ENCODE measurements at regions not wholly inside any gene's neighbourhood (a gene's known extent, or its start where the extent isn't known, plus 50 kb on each side); places are given as distances from the start of the nearest gene placed in this dataset.

DNA sequence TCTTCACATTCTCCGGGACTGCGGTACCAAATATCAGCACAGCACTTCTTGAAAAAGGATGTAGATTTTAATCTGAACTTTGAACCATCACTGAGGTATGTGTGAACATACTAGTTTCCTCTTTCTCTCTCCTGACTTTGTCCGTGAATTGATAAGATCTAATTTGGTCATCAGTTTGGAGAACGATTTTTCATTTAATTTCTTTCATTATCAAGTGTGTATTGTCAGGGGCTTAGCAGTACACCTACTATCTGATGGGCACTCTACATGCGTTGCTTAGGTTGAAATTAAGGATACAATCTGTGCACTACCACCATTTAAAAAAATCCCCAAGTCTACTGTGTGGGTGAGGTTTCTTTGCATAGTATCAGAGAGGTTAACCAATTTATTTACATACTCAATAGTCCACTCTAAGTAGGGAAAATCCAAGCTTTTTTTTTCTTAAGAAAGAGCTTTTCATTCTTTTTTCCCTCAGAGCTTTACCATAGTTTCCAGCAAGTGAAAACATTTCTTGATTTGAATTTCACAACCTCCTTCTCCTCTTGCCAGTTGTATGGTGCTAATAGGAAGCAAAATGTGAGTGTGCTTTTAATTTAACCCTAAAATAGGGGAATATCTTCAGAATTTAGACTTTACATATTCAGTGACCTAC is 105.4 kb upstream of the ESR1 start:
- no peak for DNase-seq

DNA sequence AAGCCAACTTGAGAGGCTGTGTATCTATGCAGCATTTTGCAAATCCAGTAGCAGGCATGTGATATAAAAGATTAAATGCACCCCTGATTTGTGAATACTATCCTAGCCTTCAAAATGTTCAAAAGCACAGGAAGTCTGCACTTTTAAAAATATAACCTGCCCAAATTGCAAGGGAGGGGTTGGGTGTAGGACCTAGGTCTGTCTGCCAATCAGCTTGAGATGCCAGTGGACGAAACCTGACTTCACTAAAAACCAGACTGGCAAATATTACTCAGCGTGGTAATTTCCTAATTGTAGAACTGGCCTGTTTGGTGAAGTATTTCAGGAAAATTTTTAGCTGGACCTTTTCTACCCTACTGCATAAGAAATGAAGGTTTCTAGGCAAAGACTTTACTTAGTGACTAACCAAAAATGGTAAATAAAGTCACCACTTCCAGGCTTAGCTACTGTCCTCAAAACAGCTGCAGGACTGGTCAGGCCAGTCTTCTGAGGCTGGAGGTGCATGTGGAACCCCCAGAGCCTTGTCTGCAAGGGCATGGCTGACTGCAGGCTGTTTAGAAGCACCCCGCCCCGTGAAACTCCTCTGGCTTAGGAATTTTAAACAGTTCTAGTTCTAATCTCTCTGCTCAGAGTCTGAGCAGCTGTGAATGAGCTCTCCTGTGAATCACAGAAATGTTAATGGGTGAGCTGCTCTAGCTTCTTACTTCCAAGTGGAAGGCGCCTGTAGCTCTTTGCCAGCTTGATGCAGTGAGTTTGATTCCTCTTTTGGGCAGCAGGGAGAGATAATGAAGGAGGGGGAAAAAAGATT is 104.4 kb upstream of the ESR1 start:
- no peak for DNase-seq

DNA sequence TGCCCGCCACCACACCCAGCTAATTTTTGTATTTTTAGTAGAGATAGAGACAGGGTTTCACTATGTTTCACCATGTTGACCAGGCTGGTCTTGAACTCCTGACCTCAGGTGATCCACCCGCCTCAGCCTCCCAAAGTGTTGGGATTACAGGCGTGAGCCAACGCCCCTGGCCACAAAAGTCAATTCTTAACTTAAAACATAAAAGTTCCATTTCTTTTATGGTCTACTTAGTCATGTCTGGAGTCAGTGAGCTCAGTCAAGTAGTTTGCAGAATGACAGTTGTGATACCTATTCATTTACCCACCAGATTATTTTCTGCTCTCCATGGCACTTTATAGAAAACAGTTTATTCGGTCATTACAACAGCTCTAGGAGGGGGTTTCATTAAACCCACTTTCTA is 103.1 kb upstream of the ESR1 start:
- no peak for DNase-seq

DNA sequence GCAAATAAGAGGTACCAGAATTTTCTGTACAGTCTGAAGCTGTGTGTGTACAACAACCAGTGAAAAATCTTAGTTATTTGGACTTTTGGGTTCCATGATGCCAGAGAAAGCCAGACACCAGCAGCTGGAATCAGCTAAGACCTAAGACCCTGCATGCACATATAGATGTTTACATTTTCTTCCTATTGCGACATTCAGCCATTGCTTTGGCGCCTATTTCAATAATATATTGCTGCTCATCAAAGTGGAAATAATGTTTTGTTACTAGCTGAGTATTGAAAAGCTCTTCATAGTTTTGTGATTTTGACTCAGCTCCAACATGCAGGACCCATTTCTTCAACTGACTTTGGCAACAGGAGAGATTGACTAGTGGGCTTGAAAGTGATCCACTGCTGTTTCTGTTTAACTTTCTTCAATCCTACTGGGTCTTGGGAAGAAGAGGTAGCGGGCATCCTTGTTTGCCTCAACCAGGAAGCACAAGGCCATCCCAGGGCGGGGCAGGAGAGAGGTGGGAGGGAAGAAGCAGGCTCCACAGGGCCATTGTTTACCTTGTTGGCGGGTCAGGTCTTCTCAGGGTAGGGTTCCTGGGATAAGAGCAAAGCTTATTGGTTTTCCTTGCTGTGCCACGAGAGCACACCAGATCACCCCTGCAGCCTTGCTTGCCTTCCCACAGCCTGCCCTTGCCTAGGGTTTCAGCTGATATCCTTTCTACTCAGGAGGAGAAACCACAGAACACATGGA is 101.3 kb upstream of the ESR1 start:
- DNase-seq: no peak

DNA sequence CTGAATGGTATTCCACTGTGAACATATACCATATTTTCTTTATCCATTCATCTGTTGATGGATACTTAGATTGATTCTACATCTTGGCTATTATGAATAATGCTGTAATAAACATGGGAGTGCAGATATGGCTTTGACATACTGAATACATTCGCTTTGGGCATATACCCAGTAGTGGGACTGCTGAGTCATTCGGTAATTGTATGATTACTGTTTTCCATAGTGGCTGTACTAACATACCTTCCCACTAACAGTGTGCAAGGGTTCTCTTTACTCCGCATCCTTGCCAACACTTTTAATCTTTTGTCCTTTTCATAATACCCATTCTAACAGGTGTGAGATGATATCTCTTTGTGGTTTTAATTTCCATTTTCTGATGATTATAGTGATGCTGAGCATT is 98.2 kb upstream of the ESR1 start:
- no peak for DNase-seq

DNA sequence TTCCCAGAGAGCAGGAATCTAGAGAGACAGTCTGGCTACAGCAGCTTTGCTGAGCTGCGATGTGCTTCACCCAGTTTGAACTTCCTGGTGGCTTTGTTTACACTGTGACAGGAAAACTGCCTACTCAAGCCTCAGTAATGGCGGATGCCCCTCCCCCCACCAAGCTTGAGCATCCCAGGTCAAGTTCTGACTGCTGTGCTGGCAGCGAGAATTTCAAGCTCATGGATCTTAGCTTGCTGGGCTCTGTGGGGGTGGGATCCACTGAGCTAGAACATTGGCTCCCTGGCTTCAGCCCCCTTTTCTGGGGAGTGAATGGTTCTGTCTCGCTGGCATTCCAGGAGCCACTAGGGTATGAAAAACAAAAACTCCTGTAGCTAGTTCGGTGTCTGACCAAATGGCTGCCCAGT is 91.0 kb upstream of the ESR1 start:
- no peak for DNase-seq

DNA sequence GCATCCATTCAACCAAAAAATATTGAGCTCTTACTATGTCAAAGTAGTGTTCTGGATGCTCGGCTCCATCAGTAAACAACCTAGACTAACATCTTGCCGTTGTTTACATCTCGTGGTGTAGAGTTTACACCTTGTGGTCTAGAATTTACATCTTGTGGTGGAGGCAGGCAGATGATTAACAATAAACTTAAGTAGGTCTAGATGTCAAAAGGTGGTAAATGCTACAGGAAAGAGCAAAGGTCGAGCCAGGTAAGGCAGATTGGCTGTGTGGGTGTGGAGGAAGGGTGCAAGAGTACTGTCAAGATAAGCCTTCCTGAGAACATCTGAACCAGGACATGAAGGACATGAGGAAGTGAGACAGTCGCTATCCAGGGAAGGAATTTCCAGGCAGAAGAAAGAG is 88.4 kb upstream of the ESR1 start:
- DNase-seq: no peak

DNA sequence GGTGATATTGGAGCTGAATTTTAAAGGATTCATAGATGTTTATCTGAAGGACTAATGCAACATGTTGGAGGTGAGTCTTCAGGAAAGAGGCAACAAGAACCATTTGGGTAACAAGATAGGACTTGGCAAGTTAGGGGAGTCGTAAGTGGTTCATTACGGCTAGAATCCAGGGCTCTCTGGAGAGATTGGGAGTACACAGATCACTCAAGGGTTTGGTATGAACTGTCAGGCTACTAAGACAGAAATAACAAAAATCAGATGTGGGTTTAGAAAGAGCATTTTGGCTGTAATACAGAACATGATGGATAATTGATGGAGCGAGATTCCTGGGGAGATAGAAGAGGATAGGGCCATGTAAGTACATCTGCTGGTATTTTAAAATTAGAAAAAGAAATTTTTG is 86.3 kb upstream of the ESR1 start:
- no peak for DNase-seq

DNA sequence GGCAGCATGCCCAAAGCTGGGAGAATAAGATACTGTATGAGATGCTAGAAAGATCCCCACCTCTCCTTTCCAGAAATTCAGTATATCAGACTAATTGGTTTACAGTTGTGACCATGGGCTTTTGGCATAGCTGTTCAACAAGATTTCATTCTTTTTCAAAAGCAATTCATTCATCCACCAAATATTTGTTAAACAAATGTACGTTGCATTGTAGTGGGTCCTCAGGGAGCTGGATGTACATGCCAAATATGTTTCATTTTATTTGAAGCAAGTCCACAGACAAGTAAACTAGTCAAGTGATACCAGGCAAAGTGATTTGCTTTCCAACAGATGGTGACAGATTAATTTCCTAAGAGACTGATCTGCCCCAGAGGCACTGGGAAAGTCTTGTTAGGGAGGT is 85.8 kb upstream of the ESR1 start:
- DNase-seq: no peak

DNA sequence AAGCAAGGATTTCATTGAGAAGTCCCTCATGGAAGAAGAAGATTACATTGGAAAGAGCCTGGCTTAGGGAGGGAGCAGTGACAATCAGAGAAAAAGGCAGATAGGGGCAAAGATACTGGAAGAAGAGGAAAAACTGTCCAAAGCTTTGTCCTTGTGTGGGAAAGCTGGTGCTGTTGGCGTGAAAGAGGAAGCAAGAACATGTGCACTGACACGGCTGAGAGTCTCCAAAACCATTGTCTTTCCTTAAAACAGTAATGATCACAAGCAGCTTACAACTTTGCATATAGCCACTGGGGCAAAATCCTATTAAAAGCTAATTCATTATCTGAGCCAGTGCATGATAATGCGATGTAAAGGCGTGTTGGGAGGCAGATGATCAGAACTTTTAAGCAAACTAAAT is 85.1 kb upstream of the ESR1 start:
- DNase-seq: no peak

DNA sequence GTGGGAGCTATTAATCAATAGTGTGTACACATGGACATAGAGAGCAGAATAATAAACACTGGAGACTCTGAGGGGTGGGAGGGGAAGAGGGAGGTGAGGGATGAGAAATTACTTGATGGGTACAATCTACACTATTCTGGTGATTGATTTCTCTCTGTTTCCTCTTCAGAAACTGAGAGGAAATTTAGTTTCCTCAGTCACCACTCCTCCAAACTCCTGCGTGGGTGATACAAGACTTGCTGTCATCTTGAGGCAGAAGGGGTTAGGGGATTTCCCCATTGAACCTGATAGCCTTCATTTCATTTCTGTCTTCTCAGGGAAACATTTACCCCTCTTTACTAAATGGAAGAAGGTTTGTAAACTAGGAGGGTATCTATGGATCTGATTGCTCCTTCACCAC is 84.3 kb upstream of the ESR1 start:
- DNase-seq: no peak

DNA sequence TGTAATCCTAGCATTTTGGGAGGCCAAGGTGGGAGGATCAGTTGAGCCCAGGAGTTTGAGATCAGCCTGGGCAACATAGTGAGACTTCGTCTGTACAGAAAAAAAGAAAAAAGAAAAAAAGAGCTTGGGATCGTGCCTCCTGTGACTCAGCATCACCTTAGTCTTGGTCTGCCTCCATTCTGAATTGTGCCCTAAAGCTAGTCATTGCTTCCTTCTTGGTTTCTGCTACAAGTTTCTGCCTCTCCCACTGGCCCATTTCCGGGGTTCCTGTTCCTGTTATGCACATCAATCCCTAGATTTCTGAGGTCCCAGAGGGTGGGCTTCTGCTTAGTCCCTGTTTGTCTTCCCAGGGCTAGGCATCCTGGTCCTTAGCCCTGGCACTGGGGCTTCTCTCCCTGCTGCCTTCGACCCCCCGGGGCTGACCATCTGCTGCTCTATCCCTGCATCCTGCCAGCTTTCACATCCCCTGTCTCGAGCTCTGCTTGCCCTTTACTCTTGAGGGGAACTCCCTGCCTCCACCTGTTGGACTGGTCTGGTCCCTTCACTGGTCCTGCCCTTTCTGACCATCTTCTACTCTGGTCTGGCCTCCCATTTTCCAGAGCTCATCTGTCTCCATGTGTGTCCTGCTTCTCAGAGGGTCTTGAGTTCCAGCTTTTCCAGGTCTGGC is 77.5 kb upstream of the ESR1 start:
- DNase-seq: no peak

DNA sequence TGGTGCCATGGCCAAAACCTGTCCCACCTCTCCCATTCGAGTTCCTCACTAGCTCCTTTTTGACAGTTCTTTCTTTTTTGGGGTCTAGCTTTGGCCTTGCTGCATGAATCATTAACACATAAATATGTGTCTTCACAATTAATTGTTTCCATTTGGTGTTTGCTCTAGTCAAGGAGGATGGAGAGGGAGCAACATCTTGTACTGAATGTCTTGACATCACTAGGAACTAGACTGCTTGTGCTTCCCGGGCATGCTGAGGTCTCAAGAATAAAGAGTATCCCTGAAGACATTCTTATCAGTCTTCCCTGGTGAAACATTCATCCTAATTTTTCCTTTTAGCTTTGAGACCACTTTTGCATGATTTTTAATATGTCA is 77.0 kb upstream of the ESR1 start:
- DNase-seq: no peak

DNA sequence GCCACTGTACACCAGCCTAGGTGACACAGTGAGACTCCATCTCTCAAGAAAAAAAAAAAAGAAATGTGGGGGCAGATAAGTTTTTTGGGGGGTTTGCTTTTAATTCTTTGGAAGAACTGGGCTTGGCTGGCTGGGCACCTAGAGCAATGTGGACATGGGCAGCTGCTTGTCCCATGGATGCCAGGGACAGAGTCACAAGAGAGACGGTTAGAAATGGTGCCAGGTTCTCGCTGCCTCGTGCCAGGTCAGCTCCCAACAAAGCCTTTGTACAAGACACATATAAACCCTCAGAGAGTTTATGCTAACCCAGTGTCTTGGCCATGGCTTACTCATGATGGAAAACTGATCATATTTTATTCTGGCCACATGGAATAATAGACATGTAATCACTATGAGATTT is 76.2 kb upstream of the ESR1 start:
- no peak for DNase-seq

DNA sequence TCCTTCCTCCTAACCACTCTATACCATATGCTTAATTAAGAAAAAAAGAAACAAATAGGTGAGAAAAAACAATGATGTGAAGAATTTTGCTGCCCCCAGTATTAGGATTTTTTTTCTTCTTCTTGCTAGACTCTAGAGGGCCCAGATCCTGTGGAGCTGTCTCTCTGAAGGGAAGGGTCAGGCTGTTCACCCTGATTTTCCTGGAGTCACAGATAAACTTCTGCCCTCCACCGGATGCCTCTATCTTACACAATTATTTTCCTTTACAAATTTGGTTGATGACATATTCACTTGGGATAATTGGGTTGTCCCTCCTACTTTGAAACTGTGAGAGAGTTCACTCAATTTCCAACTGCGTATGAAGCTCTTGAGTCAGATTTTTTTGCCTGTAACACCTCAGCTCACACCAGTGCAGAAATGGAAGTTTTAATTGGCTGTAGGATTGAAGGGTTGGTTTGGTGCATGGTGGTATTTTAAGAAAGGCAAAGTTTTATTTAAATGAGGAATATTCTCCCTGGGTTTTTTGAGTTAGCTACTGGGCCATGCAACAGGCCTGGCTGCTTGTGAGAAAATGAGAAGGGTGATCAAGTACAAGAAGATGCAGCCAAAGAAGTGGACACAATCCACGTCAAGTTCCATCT is 73.7 kb upstream of the ESR1 start:
- DNase-seq: no peak

DNA sequence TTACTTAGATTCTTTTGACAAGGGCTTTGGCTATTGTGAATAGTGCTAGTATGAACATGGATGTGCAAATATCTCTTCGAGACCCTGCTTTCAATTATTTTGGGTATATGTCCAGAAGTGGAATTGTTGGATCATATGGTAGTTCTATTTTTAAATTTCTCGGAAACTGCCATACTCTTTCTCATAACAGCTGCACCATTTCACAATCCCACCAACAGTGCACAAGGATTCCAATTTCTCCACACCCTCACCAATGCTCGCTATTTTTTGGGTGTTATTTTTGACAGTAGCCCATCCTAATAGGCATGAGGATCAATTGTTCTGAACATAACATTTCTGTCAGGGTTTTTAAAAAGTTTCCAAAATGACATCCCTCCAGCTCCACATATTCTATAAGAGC is 69.2 kb upstream of the ESR1 start:
- DNase-seq: no peak

DNA sequence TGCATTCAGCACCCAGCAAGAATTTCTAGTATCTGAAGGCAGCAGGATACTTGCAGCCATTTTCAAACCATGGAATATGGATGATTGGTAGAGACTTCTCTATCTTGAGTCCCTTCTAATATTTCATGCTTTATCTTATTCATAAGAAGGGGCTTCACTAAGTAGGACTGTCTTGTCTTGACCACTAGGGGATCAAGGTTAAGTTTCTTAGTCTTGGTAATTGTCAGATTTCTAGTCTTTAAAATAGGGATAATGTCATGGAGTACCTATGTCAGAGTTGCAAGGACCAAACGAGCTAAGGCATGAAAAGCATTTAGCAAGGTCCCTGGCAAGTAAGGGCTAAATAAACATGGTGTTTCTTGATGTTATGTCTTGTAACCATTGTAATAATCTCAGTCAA is 68.5 kb upstream of the ESR1 start:
- DNase-seq: no peak

DNA sequence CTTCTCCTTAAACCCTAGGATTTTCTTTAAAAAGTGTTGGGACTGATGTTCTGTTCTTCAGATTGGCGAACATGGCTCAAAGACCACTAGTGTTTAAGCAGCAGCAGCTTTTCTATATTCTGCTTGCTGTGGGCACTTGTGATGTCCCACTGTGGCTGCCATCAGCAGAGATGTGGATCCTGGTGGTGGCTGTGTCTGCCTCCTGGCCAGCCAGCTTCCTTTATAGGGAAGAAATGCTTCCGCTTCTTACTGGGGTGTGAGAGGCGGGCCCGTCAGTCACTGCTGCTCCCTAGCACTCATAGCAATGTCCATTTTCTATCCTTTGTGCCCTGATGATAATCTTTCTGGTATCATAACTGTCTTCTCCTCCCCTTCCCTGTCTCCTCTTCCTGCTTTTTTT is 66.7 kb upstream of the ESR1 start:
- DNase-seq: no peak

DNA sequence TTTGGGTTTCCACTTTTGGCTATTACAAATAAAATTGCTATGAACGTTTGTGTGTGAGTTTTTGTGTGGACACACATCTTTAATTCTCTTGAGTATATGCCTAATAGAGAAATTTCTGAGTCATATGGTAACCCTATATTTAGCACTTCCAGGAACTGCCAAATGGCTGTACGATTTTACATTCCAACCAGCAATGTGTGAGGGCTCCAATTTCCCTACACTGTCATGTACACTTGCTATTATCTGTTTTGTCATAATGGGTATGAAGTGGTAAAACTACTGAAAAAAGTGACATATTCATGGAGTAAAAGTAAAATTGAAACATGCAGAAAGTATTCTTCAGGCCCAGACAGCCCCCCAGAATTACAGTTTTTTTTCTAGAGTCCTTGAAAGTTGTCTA is 59.6 kb upstream of the ESR1 start:
- no peak for DNase-seq

DNA sequence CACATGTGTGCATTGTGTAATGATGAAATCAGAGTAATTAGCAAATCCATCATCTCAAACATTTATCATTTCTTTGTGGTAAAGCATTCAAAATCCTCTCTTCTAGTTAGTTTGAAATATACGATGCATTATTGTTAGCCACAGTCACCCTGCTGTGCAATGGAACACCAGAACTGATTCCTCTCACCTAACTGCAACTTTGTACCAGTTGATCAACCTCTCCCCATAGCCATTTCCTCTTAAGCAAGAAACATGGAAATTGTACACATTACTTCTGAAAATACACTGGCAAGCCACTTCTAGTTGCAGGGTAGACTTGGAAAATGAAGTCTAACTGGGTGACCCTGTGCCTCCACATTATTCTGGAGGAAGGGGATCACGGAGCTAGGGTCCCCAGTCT is 58.1 kb upstream of the ESR1 start:
- DNase-seq: no peak

DNA sequence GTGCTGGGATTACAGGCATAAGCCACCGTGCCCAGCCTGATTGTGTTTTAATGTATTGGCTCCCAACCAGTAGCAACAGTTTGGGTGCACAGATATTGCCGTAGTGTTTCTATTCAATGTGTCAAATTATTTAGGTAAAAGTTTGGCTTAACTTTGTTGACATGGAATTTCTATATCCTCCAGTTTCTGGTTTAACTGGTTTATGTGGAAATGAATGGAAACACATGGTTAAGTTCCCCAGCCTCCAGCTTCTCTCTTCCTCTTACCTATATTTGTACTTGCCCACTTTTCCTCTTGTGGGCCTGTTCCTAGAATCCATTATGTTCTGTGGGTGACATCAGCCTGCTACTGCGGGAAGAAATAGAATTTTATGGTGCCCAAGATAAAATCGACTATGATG is 53.9 kb upstream of the ESR1 start:
- DNase-seq: no peak

DNA sequence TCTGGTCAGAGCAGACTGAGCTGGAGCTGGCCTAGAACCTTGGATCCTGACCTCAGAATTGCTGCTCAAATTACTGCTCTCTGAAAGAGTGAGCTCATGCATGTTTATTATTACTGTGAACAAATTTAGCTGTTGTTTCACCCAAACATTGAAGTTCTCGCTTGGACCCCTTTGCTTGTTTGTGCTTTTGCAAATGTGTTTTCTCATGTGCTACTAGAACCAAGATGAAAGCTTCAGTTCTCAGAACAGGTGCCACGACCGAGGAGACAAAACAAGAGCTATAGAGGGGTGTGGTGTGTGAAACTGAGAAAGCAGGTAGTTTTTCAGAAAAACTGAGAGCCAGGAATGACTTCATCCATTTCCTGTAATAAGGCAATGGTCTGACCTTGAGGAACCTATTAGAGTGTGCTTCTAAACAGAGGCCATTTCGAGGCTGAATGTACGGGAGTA is 50.0 kb upstream of the ESR1 start:
- no peak for DNase-seq

All from NCI-H1092 (cell line).